Adrenal gland (tissue), 9 donors: ENCODE measurements at regions not wholly inside any gene's neighbourhood (a gene's known extent, or its start where the extent isn't known, plus 50 kb on each side); places are given as distances from the start of the nearest gene placed in this dataset.

ENCODE experiments used
- DNase-seq, 7 donors: peaks; one replicate each; pipeline ENCODE4 v3.0.0-alpha.2; 2019 to 2020
- H3K27ac ChIP-seq, 5 donors: fragments of 200-600 bp; sonication (generic) in 4 of 5; 1 replicate in 3 of 5; 2 replicates in 2 of 5; pipeline versions ENCODE4 v1.5.1 to v1.8.0; 2016 to 2020; ENCODE audit warnings: mild to moderate bottlenecking in 1 of 5
- H3K27me3 ChIP-seq: fragments of 200-600 bp; 2 replicates; pipeline ENCODE4 v1.8.0; 2021
- H3K36me3 ChIP-seq, 2 donors: fragments of 200-600 bp; replicated peaks in 1 of 2; 1 replicate in 1 of 2; 2 replicates in 1 of 2; pipeline versions ENCODE4 v1.5.1 to v1.8.0; 2018 to 2022
- H3K4me1 ChIP-seq, 2 donors: fragments of 200-600 bp; replicated peaks in 1 of 2; 1 replicate in 1 of 2; 2 replicates in 1 of 2; pipeline versions ENCODE4 v1.5.1 to v1.8.0; 2018 to 2021
- H3K4me3 ChIP-seq, 4 donors: fragments of 200-600 bp; sonication (generic) in 3 of 4; one replicate each; pipeline ENCODE4 v1.5.1; 2016 to 2018
- H3K9me3 ChIP-seq, 3 donors: fragments of 200-600 bp; sonication (generic) in 1 of 3; replicated peaks in 1 of 3; 1 replicate in 2 of 3; 2 replicates in 1 of 3; pipeline versions ENCODE4 v1.5.1 to v1.8.0; 2016 to 2021
- POLR2A ChIP-seq, 2 donors: fragments of 450-650 bp; IDR thresholded peaks; one replicate each; pipeline ENCODE4 v1.6.1; 2017; ENCODE audit warnings: antibody characterized with exemption in 2 of 2, mild to moderate bottlenecking in 2 of 2, moderate library complexity in 1 of 2
- WGBS, 4 donors: extraction: QIAGEN DNeasy Blood & Tissue Kit in 2 of 4; methylation state at CpG; one replicate each; pipeline versions ENCODE4 v1.1.5 to v1.1.7; 2013 to 2017; 5-methylcytosine and 5-hydroxymethylcytosine counted together
- intact Hi-C, 2 donors: fragments of 100-400 bp; cut with DNase I; formaldehyde crosslinking; loops; one replicate each; pipeline versions ENCODE4 v1.14.1 to v1.15.0; 2022 to 2023
- TF ChIP-seq, protein P1 (sequence below), 6 experiments: fragments of 450-650 bp in 4 of 6; fragments of 200-600 bp in 2 of 6; sonication (generic) in 1 of 6; IDR thresholded peaks; 1 replicate in 5 of 6; 2 replicates in 1 of 6; pipeline versions ENCODE4 v1.5.1 to v1.8.0; 2016 to 2021; ENCODE audit warnings: antibody characterized with exemption in 6 of 6, mild to moderate bottlenecking in 2 of 6, moderate library complexity in 1 of 6
- donor health status: healthy with polysubstance abuse.
- donor health status: Bipolar disorder and iron deficiency.
- donor health status: DM: yes; HTN: yes; CAD: no.
- donor health status: DM: no; HTN: no; CAD: no.
- donor health status: DM: no; HTN: no; CAD: no.

DNA sequence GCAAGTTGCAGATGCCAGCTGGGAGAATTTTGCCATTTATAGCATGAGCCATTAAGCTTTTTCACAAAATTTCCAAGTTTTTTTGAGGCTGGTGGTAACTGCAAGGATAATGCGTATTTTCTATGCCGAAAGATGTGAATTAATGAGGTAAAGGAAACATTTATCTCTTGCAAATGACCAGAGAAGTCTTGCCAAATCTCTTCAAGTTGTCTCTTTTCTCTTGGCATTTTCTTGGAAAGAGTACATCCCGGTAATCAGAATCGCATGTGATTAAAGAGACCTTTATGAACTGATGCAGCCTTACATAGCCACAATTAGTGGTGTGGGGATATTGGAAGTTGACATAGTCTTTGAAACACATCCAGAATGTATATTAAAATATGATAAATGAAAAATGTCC lies 136.5 kb upstream of the MMADHC start:
- TF ChIP-seq, protein P1, sequence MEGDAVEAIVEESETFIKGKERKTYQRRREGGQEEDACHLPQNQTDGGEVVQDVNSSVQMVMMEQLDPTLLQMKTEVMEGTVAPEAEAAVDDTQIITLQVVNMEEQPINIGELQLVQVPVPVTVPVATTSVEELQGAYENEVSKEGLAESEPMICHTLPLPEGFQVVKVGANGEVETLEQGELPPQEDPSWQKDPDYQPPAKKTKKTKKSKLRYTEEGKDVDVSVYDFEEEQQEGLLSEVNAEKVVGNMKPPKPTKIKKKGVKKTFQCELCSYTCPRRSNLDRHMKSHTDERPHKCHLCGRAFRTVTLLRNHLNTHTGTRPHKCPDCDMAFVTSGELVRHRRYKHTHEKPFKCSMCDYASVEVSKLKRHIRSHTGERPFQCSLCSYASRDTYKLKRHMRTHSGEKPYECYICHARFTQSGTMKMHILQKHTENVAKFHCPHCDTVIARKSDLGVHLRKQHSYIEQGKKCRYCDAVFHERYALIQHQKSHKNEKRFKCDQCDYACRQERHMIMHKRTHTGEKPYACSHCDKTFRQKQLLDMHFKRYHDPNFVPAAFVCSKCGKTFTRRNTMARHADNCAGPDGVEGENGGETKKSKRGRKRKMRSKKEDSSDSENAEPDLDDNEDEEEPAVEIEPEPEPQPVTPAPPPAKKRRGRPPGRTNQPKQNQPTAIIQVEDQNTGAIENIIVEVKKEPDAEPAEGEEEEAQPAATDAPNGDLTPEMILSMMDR (IDR thresholded peaks at IDR 0.05): no peak
- TF ChIP-seq POLR2A (IDR thresholded peaks at IDR 0.05): no peak
- 78 to 91% (median 83%) methylated on average over 4 of the region's 4 CpGs for WGBS, 4 donors
- intact Hi-C loops: no loop called here
- no peak overlapping the region for H3K4me3 ChIP-seq
- H3K27ac ChIP-seq: no peak overlapping the region
- no peaks in the 10 kb centered on the region for H3K27me3 ChIP-seq
- no peak for DNase-seq
- no peaks in the 10 kb centered on the region for H3K36me3 ChIP-seq
- H3K4me1 ChIP-seq: no peaks in the 10 kb centered on the region
- H3K9me3 ChIP-seq: no peaks in the 10 kb centered on the region

DNA sequence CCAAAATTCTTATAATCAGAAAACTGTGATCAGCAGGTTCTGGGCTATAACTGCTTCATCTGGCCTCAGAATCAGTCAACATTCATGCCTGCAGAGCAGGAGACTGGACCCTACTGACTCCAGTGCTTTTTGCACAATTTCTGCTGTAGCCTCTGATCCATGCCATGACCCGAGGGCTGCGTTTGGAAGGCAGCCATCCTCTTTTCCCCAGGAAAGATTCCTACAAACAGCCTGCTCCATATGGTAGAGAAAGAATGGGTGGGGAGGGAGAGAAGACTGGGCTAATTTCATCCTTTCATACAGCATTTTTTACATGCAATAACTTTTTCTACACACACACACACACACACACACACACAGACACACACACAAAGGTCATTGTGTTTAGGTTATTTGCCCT lies 133.0 kb upstream of the MMADHC start:
- TF ChIP-seq, protein P1 (IDR thresholded peaks at IDR 0.05): no peak
- TF ChIP-seq POLR2A (IDR thresholded peaks at IDR 0.05): no peak
- Histone ChIP-seq H3K4me1 (no peaks in the 10 kb centered on the region), H3K9me3 (no peaks in the 10 kb centered on the region), H3K27ac (no peak overlapping the region), H3K36me3 (no peaks in the 10 kb centered on the region), H3K4me3 (no peak overlapping the region), H3K27me3 (no peaks in the 10 kb centered on the region)
- no peak for DNase-seq
- intact Hi-C loops: no loop called here
- WGBS, 4 donors: 58 to 73% (median 68%) methylated on average over 2 of the region's 2 CpGs

DNA sequence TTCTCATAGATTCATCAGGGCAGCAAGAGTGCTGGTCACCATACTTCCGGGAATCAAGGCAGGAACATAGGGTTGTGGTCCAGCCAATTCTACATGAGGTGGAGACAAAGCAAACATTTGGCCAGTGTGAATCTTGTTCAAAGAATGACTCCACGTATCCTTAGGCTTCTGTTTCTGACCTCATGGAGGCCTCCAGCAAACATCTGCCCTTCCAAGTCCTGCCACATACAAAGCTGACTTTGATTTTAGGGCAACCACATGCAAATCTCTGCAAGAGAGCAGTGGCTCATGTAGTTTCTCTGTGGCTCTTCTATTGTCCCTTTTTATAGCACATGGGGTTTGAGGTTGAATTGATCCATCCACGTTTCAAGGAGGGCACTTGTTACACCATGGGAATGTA lies 132.1 kb upstream of the MMADHC start:
- 77 to 89% (median 83%) methylated on average over 3 of the region's 3 CpGs for WGBS, 4 donors
- TF ChIP-seq, protein P1 (IDR thresholded peaks at IDR 0.05): no peak
- TF ChIP-seq POLR2A (IDR thresholded peaks at IDR 0.05): no peak
- intact Hi-C loops: loop anchor here in 1 of 2 donors (10.0 kb wide), 1 partner anchor 115 kb away; no protein-coding TSS in a partner anchor
- Histone ChIP-seq H3K9me3 (no peaks in the 10 kb centered on the region), H3K4me1 (no peaks in the 10 kb centered on the region), H3K27me3 (no peaks in the 10 kb centered on the region), H3K36me3 (no peaks in the 10 kb centered on the region), H3K4me3 (no peak overlapping the region), H3K27ac (no peak overlapping the region)
- DNase-seq: no peak

DNA sequence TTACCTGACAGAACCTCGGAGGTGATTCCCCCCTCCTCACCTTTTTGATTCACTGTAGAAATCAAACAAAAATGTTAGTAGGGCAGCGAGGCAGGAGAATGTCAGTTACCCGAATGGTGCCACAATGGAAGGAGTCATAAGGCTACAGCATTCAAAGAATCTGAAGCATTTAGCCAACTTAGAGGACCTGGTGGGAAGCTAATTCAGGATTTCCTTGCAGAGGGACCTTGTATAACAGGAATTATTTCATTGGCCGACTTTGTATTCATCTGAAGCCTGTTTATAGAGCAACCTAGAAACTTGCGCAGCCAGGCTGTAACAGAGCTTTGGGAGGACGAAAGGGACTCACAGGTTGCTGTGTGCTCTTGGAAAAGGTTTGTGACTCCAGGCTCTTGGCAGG lies 129.1 kb upstream of the MMADHC start:
- no peaks in the 10 kb centered on the region for H3K4me1 ChIP-seq
- H3K27me3 ChIP-seq: no peaks in the 10 kb centered on the region
- no peaks in the 10 kb centered on the region for H3K9me3 ChIP-seq
- TF ChIP-seq, protein P1 (IDR thresholded peaks at IDR 0.05): no peak
- TF ChIP-seq POLR2A (IDR thresholded peaks at IDR 0.05): no peak
- WGBS, 4 donors: 83 to 90% (median 87%) methylated on average over 6 of the region's 6 CpGs
- H3K27ac ChIP-seq: no peak overlapping the region
- H3K4me3 ChIP-seq: no peak overlapping the region
- DNase-seq: no peak
- intact Hi-C loops: loop anchor here in 1 of 2 donors (10.0 kb wide), 1 partner anchor 112 kb away; no protein-coding TSS in a partner anchor
- no peaks in the 10 kb centered on the region for H3K36me3 ChIP-seq
